ENCODE measurements at regions not wholly inside any gene's neighbourhood (a gene's known extent, or its start where the extent isn't known, plus 50 kb on each side); places are given as distances from the start of the nearest gene placed in this dataset.

DNA sequence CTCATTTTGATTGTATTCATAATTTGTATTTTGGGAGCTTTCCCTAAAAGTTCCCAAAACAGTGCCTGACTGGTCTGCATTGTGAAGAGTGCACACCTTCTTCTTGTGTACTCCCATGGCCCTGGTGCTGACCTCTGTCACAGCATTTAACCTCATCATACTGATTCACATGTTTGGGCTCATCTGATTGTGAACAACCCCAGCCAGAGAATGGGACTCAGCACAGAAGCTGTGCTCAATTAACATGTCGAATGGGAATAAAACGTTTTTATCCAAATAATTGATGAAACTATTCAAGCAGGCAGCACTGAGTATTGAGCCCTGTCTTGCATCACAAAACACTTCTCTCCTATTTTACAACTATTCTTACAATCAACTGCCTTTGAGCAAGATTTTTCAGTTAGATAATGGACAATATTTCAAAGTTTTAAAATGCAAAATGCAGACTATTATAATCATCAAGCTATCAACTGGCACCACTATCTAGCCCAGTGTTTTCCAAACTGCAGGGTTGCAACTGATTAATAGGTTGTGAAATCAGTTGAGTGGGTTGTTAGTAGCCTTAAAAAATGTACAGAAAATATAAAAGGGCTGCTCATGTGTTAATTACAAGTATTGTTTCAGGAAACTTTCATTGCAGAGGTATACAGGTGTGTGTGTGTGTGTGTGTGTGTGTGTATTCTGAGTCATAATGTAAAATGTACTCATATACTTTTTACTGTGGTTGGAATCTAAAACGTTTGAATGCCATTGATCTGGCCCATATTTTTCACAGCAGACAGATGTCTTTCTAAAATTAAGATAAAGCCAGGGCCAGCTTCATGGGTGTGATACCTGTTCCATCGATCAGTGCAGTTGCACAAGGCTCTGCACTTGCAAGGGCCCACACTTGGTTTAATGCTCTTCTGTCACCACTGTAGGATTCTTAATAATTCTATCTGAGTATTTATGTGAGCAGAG lies 190.5 kb downstream of the PIK3R1 start:
- no peak for TF ChIP-seq CTCF (conservative IDR thresholded peaks at IDR 0.05)
- no peak for TF ChIP-seq ZFX (IDR thresholded peaks at IDR 0.05)
